AG09319 (cell line): ENCODE measurements at regions not wholly inside any gene's neighbourhood (a gene's known extent, or its start where the extent isn't known, plus 50 kb on each side); places are given as distances from the start of the nearest gene placed in this dataset.

Experiments used
- DNase-seq: peaks from one replicate; pipeline ENCODE4 v3.0.0-alpha.2; 2010; ENCODE audit warnings: low read depth; ENCODE audit errors: extremely low read depth
- TF ChIP-seq, protein P1 (sequence below): IDR thresholded peaks from 2 replicates; pipeline ENCODE4 v1.5.1; 2011; ENCODE audit warnings: low read depth, mild to moderate bottlenecking, inconsistent platforms, low read length, moderate library complexity

DNA sequence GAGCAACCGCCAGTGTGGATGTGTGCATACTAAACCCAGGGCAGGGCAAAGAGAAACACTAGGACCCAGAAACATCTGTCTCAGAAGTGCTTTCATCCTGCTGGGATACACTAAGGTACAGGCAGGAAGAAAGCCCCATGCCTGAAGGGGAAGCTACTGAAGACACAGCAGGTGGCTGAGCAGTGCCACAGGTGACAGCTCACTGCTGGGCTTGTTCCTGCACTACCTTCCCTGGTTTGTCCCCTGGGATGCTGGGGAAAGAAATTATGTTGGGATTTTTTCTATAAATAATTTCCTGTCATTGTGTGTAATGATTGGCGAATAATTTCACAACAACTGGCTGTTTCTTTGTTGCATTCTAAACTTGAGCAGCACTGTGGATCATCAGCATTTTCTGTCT is 245.3 kb upstream of the RAB4A start:
- no peak for DNase-seq
- TF ChIP-seq, protein P1, sequence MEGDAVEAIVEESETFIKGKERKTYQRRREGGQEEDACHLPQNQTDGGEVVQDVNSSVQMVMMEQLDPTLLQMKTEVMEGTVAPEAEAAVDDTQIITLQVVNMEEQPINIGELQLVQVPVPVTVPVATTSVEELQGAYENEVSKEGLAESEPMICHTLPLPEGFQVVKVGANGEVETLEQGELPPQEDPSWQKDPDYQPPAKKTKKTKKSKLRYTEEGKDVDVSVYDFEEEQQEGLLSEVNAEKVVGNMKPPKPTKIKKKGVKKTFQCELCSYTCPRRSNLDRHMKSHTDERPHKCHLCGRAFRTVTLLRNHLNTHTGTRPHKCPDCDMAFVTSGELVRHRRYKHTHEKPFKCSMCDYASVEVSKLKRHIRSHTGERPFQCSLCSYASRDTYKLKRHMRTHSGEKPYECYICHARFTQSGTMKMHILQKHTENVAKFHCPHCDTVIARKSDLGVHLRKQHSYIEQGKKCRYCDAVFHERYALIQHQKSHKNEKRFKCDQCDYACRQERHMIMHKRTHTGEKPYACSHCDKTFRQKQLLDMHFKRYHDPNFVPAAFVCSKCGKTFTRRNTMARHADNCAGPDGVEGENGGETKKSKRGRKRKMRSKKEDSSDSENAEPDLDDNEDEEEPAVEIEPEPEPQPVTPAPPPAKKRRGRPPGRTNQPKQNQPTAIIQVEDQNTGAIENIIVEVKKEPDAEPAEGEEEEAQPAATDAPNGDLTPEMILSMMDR, result no peak

DNA sequence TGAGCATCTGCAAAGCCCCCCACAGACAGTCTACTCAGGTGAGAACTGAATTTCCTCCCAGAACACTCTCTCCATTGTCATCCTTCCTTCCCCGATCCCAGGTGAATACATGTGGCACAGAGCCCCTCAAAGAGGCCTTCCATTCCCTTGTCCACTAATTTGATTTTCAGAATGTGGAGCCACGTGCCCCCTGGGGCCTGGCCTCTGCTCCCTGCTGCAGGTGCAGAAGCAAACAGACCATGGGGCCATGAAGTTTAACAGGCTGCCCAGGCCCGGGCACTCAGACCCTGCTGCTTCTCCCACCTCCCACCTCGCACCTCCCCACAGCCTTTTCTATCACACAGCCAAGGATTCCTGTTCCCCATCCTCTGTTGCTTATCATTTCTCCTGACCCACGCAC is 243.8 kb upstream of the RAB4A start:
- TF ChIP-seq, protein P1, result no peak
- DNase-seq, result no peak

DNA sequence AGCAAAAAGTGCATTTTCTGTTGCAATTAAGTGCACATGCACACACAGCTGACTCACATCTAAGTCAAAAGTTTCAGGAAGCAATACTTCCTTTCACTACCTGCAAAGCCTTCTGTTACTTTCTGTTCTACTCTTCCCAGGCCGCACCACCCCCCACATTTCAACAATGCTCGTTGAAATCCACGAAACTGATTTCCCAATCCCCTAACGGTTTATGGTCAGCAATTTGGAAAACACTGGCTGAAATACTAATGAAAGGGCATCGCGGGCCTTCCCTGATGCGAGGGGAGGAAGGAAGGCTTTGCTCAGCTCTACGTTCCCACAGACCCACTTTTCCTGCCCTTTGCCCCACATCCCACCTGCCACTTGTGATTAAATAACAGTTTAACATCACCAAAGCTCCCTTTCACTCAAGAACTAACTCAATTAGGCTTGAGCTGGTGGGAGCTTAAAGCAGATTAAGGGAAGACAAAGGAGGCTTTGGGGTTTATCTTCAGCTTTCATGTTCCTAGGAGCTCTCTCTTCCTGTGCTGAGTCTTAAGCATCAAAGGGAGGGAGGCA is 243.2 kb upstream of the RAB4A start:
- DNase-seq, result no peak
- TF ChIP-seq, protein P1, result no peak

DNA sequence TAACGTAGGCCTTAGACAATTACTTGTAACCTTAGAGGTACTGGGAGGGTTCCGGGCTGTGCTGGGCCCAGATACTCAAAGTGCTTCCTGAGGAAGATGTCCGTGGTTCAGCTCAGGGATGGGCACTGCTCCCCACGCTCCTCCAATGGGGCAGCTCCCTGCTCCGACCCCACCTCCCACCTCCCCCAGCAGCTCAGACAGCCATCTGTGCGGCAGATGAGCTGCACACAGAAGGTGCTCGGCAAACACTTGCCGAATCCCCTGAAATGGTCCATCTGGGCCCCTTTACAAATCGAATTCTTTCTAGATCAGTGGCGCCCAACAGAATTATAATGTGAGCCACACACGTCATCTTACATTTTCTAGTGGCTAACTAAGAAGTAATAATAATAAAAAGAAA is 242.4 kb upstream of the RAB4A start:
- no peak for DNase-seq
- TF ChIP-seq, protein P1, result no peak

DNA sequence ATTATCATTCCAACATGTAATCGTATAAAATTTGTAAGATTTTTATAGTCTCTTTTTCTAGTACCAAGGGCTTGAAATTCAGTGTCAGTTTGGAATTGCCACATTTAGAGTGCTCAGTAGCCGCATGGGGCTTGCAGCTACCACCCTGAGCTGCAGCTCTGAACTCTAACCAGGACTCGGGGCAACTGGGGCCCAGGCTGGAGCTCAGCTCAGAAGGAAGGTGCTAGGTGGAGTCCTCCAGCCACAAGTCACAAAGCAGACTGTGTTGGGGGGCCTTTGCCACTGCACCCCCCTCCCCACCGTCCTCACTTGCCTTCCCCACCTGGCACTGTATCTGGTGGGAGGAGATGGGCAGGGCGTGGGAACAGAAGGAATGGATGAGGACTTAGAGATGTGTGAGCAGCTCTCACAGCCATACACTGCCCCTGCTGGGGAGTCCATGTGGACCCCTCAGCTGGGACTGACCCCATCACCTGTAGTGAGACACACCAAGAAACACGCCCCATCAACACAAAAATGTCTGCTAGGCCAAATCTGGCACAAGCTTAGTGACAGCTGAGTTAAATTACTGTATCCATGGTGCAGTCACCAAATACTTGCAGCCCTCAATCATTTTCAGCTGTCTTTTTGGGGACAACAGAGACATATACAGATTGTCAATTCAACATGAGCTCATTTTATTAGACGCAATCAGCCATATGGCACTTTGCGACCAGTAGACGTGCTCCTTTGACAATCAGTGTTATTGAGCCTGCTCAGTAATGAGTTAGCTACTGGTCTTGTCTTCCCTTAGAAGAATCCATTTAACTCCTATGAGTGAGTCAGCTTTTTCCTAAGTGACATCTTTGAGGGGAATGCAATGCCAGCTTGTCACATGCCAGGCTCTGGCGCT is 241.7 kb upstream of the RAB4A start:
- TF ChIP-seq, protein P1, result no peak
- DNase-seq, result no peak

DNA sequence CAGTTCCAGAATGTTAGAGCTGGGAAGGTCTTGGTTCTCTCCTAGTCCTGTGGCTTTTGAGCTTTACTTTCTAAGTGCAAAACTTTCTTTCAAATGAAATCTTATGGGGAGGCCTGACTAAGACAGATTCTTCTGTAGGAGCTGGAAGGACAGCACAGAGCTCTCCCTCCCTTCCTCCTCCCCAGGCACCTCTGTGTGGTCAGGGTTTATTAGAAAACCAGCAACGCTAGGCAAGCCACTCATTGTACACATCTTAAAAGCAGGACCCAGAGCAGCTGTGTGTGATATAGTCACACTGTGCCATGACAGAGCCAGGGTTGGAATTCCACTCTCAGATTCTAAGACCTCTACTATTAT is 241.1 kb upstream of the RAB4A start:
- TF ChIP-seq, protein P1, result no peak
- DNase-seq, result no peak

DNA sequence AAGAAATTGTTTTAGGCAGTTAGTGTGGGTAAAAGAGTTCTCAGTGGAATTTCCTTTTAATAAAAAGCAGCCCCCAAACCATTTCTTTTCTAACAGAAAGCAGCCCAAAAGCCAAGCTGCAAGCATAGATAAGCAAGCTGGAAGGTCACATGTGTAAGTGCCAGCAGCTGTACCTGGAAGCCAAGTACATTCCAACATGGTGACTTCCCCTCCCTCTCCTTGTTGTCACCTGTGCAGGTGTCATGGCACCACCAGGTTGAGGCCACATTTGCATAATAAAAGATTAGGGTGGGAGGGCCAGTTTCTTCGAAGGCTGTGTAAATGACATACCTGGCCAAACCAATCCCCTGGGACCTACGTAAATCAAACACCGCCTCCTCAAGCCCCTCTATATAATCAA is 240.3 kb upstream of the RAB4A start:
- DNase-seq, result no peak

More for the DNA sequence above, 240.3 kb upstream of the RAB4A start:
- TF ChIP-seq, protein P1, result no peak
